H1 (cell line): ENCODE measurements at regions not wholly inside any gene's neighbourhood (a gene's known extent, or its start where the extent isn't known, plus 50 kb on each side); places are given as distances from the start of the nearest gene placed in this dataset.

Experiments used
- CTCF ChIA-PET: fragments of 300-600 bp; sonication (Branson Sonifier 250); formaldehyde crosslinking; loops from one replicate; lab custom pipeline; 2021; ENCODE audit not compliant: partially characterized antibody; lab: Charles Lee
- POLR2A ChIA-PET: fragments of 300-600 bp; sonication (Branson Sonifier 250); formaldehyde crosslinking; loops from one replicate; lab custom pipeline; 2021; ENCODE audit warnings: inconsistent platforms; ENCODE audit not compliant: partially characterized antibody; lab: Charles Lee
- DNase-seq, 2 experiments: peaks; one replicate each; pipeline versions ENCODE4 v3.0.0 to v3.0.0-alpha.2; 2010 to 2022; ENCODE audit warnings: low spot score in 2 of 2, low read depth in 1 of 2, mixed read lengths in 1 of 2
- FAIRE-seq: peaks from 2 replicates; lab custom pipeline; 2011; peaks lifted over from hg19 to GRCh38; lab: Jason Lieb, UNC
- H2AFZ ChIP-seq: 2 replicates; pipeline ENCODE4 v1.8.1; 2012; ENCODE audit warnings: low read length, inconsistent platforms
- H2AK5ac ChIP-seq: 2 replicates; pipeline ENCODE4 v1.6.1; 2013; ENCODE audit warnings: low read depth, low read length
- H2BK120ac ChIP-seq: replicated peaks from 2 replicates; pipeline ENCODE3; 2013; ENCODE audit warnings: low read depth, low read length, inconsistent platforms
- H2BK12ac ChIP-seq: 2 replicates; pipeline ENCODE4 v1.6.1; 2013; ENCODE audit warnings: low read depth, low read length
- H2BK15ac ChIP-seq: 2 replicates; pipeline ENCODE4 v1.6.1; 2013; ENCODE audit warnings: low read length
- H2BK20ac ChIP-seq: 2 replicates; pipeline ENCODE4 v1.6.1; 2013; ENCODE audit warnings: low read length
- H2BK5ac ChIP-seq: 2 replicates; pipeline ENCODE4 v1.6.1; 2013; ENCODE audit warnings: low read depth, low read length
- H3K14ac ChIP-seq: 2 replicates; pipeline ENCODE4 v1.6.1; 2013; ENCODE audit warnings: inconsistent platforms; ENCODE audit not compliant: insufficient read length
- H3K18ac ChIP-seq: 2 replicates; pipeline ENCODE4 v1.6.1; 2013; ENCODE audit warnings: low read length; ENCODE audit errors: extremely low read depth
- H3K23ac ChIP-seq: 2 replicates; pipeline ENCODE4 v1.6.1; 2013; ENCODE audit warnings: inconsistent platforms; ENCODE audit not compliant: insufficient read length
- H3K23me2 ChIP-seq: 2 replicates; pipeline ENCODE4 v1.6.1; 2013; ENCODE audit warnings: low read depth, low read length
- H3K27ac ChIP-seq: 2 replicates; pipeline ENCODE4 v1.6.1; 2011; ENCODE audit warnings: low read depth, low read length, inconsistent platforms
- H3K27me3 ChIP-seq, 4 experiments: replicated peaks in 1 of 4; 1 replicate in 1 of 4; 2 replicates in 3 of 4; pipeline versions ENCODE4 v1.6.1 to v1.8.1; 2011 to 2013; ENCODE audit warnings: low read length in 3 of 4, mild to moderate bottlenecking in 3 of 4, inconsistent platforms in 2 of 4, mixed read lengths in 2 of 4, moderate library complexity in 1 of 4; ENCODE audit not compliant: control insufficient read depth in 3 of 4, insufficient read depth in 3 of 4; ENCODE audit errors: extremely low read depth in 1 of 4
- H3K36me3 ChIP-seq, 4 experiments: 2 replicates each; pipeline versions ENCODE4 v1.6.1 to v1.8.1; 2011 to 2013; ENCODE audit warnings: mild to moderate bottlenecking in 4 of 4, low read length in 3 of 4, moderate library complexity in 2 of 4, control low read depth in 1 of 4, inconsistent platforms in 1 of 4; ENCODE audit not compliant: insufficient read depth in 4 of 4, control insufficient read depth in 2 of 4
- H3K4ac ChIP-seq: replicated peaks from 2 replicates; pipeline ENCODE3; 2013; ENCODE audit warnings: low read length, low read depth, mixed read lengths, inconsistent platforms; ENCODE audit not compliant: insufficient read length
- H3K4me1 ChIP-seq, 4 experiments: replicated peaks in 1 of 4; 1 replicate in 1 of 4; 2 replicates in 3 of 4; pipeline versions ENCODE4 v1.6.1 to v1.8.1; 2011 to 2013; ENCODE audit warnings: low read length in 3 of 4, inconsistent platforms in 2 of 4, mixed read lengths in 1 of 4; ENCODE audit not compliant: insufficient read depth in 4 of 4, control insufficient read depth in 3 of 4
- H3K4me2 ChIP-seq, 2 experiments: 2 replicates each; pipeline versions ENCODE4 v1.6.1 to v1.8.1; 2011 to 2013; ENCODE audit warnings: low read depth in 2 of 2, low read length in 2 of 2, control low read depth in 1 of 2, inconsistent platforms in 1 of 2, mild to moderate bottlenecking in 1 of 2; ENCODE audit not compliant: insufficient read depth in 1 of 2
- H3K4me3 ChIP-seq, 4 experiments: fragments of 200-600, 300-600 bp in 1 of 4; sonication (generic), shearing (Covaris generic), sonication (Bioruptor Twin) in 1 of 4; 2 replicates each; pipeline versions ENCODE4 v1.5.1 to v1.8.1; 2011 to 2016; ENCODE audit warnings: low read length in 4 of 4, low read depth in 3 of 4, control low read depth in 2 of 4, inconsistent platforms in 2 of 4, mild to moderate bottlenecking in 2 of 4, mixed read lengths in 1 of 4, moderate library complexity in 1 of 4; ENCODE audit not compliant: insufficient read depth in 2 of 4; ENCODE audit errors: extremely low read depth in 1 of 4
- H3K56ac ChIP-seq: replicated peaks from 2 replicates; pipeline ENCODE3; 2013; ENCODE audit warnings: low read depth, mild to moderate bottlenecking, mixed read lengths, low read length, inconsistent platforms; ENCODE audit not compliant: insufficient read length
- H3K79me1 ChIP-seq: 2 replicates; pipeline ENCODE4 v1.6.1; 2013; ENCODE audit warnings: low read depth, low read length, control low read depth
- H3K79me2 ChIP-seq, 2 experiments: 2 replicates each; pipeline versions ENCODE4 v1.6.1 to v1.8.1; 2012 to 2013; ENCODE audit warnings: low read length in 2 of 2, mild to moderate bottlenecking in 2 of 2, inconsistent platforms in 1 of 2; ENCODE audit not compliant: insufficient read depth in 2 of 2, control insufficient read depth in 1 of 2
- H3K9ac ChIP-seq, 4 experiments: replicated peaks in 1 of 4; 1 replicate in 1 of 4; 2 replicates in 3 of 4; pipeline versions ENCODE4 v1.6.1 to v1.8.1; 2011 to 2013; ENCODE audit warnings: low read depth in 3 of 4, low read length in 3 of 4, control low read depth in 2 of 4, mild to moderate bottlenecking in 2 of 4, moderate library complexity in 2 of 4, inconsistent platforms in 1 of 4; ENCODE audit errors: extremely low read depth in 1 of 4
- H3K9me3 ChIP-seq, 2 experiments: 2 replicates each; pipeline versions ENCODE4 v1.6.1 to v1.8.1; 2012 to 2013; ENCODE audit warnings: mild to moderate bottlenecking in 2 of 2, moderate library complexity in 2 of 2, control low read depth in 1 of 2, inconsistent platforms in 1 of 2, low read depth in 1 of 2, low read length in 1 of 2, mixed read lengths in 1 of 2; ENCODE audit not compliant: insufficient read depth in 2 of 2
- H4K20me1 ChIP-seq, 2 experiments: replicated peaks in 1 of 2; 2 replicates each; pipeline versions ENCODE3 to v1.8.1; 2011 to 2013; ENCODE audit warnings: inconsistent platforms in 2 of 2, low read length in 2 of 2, mild to moderate bottlenecking in 1 of 2; ENCODE audit not compliant: insufficient read depth in 2 of 2, control insufficient read depth in 1 of 2
- H4K5ac ChIP-seq: 2 replicates; pipeline ENCODE4 v1.6.1; 2013; ENCODE audit warnings: low read length, low read depth, mixed read lengths, inconsistent platforms; ENCODE audit not compliant: insufficient read length
- H4K8ac ChIP-seq: 2 replicates; pipeline ENCODE4 v1.8.0; 2013; ENCODE audit warnings: mild to moderate bottlenecking, moderate library complexity, low read length, inconsistent platforms; ENCODE audit not compliant: insufficient read depth; ENCODE audit errors: extremely low read depth
- H4K91ac ChIP-seq: replicated peaks from 2 replicates; pipeline ENCODE3; 2013; ENCODE audit warnings: low read length, mixed read lengths, inconsistent platforms; ENCODE audit not compliant: insufficient read length
- HDAC6 ChIP-seq: IDR thresholded peaks from one replicate; pipeline ENCODE4 v1.7.1; 2012; ENCODE audit warnings: low read depth, mild to moderate bottlenecking, inconsistent platforms, low read length, moderate library complexity
- KDM1A ChIP-seq: fragments of 200-600, 300-600 bp; sonication (generic); IDR thresholded peaks from 2 replicates; pipeline ENCODE4 v1.7.1; 2016; ENCODE audit warnings: mild to moderate bottlenecking, low read length, borderline replicate concordance
- PHF8 ChIP-seq: fragments of 200-600 bp; sonication (generic); conservative IDR thresholded peaks from 2 replicates; pipeline ENCODE4 v1.7.1; 2012; ENCODE audit warnings: low read depth, mild to moderate bottlenecking, inconsistent platforms, low read length, moderate library complexity
- RXRA ChIP-seq: IDR thresholded peaks from 2 replicates; pipeline ENCODE4 v1.6.1; 2011; ENCODE audit warnings: low read depth, mild to moderate bottlenecking, low read length, moderate library complexity; ENCODE audit not compliant: insufficient read depth
- WGBS, 2 experiments: shearing (Covaris generic) in 1 of 2; methylation state at CpG; one replicate each; pipeline versions ENCODE4 v1.1.6 to v1.1.7; 2013 to 2015; ENCODE audit warnings: low lambda C conversion rate in 2 of 2, mixed read lengths in 2 of 2, inconsistent platforms in 1 of 2, low coverage in 1 of 2, missing lambda C conversion rate in 1 of 2; ENCODE audit not compliant: insufficient replicate concordance in 2 of 2, insufficient coverage in 1 of 2, insufficient read length in 1 of 2; ENCODE audit errors: extremely low coverage in 1 of 2, missing lambda C conversion rate in 1 of 2; 5-methylcytosine and 5-hydroxymethylcytosine counted together

GRCh38 chr4:29175291-29175690 lies 1544.9 kb upstream of the PCDH7 start:
- H3K4ac ChIP-seq = no peak overlapping the region
- H4K8ac ChIP-seq = no peak overlapping the region
- H3K4me1 ChIP-seq = no peaks in the 10 kb centered on the region
- no peak for TF ChIP-seq PHF8
- no peak for TF ChIP-seq RXRA
- no peak for TF ChIP-seq HDAC6
- no peak for TF ChIP-seq KDM1A
- H3K27ac ChIP-seq = no peak overlapping the region
- H2AK5ac ChIP-seq = no peak overlapping the region
- H3K18ac ChIP-seq = no peak overlapping the region
- no peak for FAIRE-seq
- WGBS, 2 experiments = 100% methylated on average over 1 of the region's 1 CpG; no CpG with 5 or more reads in 1 of the 2 experiments
- H3K4me2 ChIP-seq = no peak overlapping the region
- POLR2A ChIA-PET = no interaction called here
- no peak overlapping the region for H2BK20ac ChIP-seq
- CTCF ChIA-PET = no interaction called here
- no peak for DNase-seq
- no peak overlapping the region for H2BK120ac ChIP-seq
- no peak overlapping the region for H4K91ac ChIP-seq
- no peaks in the 10 kb centered on the region for H4K20me1 ChIP-seq
- H2BK15ac ChIP-seq = no peak overlapping the region
- H3K79me1 ChIP-seq = no peaks in the 10 kb centered on the region
- H2AFZ ChIP-seq = no peak overlapping the region
- no peak overlapping the region for H2BK12ac ChIP-seq
- no peak overlapping the region for H3K23ac ChIP-seq
- no peak overlapping the region for H3K4me3 ChIP-seq
- no peaks in the 10 kb centered on the region for H3K23me2 ChIP-seq
- no peaks in the 10 kb centered on the region for H3K36me3 ChIP-seq
- no peaks in the 10 kb centered on the region for H3K27me3 ChIP-seq
- H3K14ac ChIP-seq = no peak overlapping the region
- H4K5ac ChIP-seq = no peak overlapping the region
- no peak overlapping the region for H3K56ac ChIP-seq
- H3K79me2 ChIP-seq = no peaks in the 10 kb centered on the region
- no peak overlapping the region for H2BK5ac ChIP-seq
- no peak overlapping the region for H3K9ac ChIP-seq
- H3K9me3 ChIP-seq = peaks cover 0 to 2% of the 10 kb centered on the region in 2 experiments; a peak in 1 of 4 replicates
